ENCODE measurements at regions not wholly inside any gene's neighbourhood (a gene's known extent, or its start where the extent isn't known, plus 50 kb on each side); places are given as distances from the start of the nearest gene placed in this dataset.

DNA sequence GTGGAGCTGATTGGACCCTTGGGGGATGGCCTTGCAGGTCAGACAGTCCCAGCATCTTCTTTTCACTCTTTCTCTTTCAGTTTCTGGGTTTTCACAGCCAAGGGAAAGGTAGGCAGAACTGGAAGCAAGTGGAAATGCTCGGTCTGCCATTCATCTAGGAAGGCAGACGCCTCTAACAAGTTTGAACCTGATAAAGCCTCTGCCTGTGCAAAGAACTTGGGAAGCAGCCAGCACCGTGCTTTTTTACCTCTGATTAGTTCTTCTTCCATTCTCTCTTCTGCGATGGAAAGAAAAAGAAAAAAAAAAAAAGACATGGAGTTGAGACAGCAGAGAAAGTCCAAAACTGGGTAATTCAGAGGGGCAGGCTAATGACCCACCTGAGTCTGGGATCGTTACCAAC lies 997.8 kb upstream of the EEF2KMT start:
- Histone ChIP-seq H3K27ac (no peak overlapping the region), H3K27me3 (no peaks in the 10 kb centered on the region), H3K36me3 (no peaks in the 10 kb centered on the region), H3K4me1 (no peaks in the 10 kb centered on the region), H3K9me3 (peaks cover 0 to 5% of the 10 kb centered on the region in 2 donors), H3K4me3 (no peak overlapping the region)
- DNase-seq: no peak
- intact Hi-C loops (cut with DNase I; ENCODE audit: low total_unique reads): no loop called here
- TF ChIP-seq POLR2A (IDR thresholded peaks at IDR 0.05): no peak
- TF ChIP-seq, protein P1, sequence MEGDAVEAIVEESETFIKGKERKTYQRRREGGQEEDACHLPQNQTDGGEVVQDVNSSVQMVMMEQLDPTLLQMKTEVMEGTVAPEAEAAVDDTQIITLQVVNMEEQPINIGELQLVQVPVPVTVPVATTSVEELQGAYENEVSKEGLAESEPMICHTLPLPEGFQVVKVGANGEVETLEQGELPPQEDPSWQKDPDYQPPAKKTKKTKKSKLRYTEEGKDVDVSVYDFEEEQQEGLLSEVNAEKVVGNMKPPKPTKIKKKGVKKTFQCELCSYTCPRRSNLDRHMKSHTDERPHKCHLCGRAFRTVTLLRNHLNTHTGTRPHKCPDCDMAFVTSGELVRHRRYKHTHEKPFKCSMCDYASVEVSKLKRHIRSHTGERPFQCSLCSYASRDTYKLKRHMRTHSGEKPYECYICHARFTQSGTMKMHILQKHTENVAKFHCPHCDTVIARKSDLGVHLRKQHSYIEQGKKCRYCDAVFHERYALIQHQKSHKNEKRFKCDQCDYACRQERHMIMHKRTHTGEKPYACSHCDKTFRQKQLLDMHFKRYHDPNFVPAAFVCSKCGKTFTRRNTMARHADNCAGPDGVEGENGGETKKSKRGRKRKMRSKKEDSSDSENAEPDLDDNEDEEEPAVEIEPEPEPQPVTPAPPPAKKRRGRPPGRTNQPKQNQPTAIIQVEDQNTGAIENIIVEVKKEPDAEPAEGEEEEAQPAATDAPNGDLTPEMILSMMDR (IDR thresholded peaks at IDR 0.05): no peak

- intact Hi-C loops (cut with DNase I; ENCODE audit: low total_unique reads): no loop called here
- Histone ChIP-seq H3K36me3 (no peaks in the 10 kb centered on the region), H3K9me3 (peaks cover 0 to 5% of the 10 kb centered on the region in 2 donors), H3K27me3 (no peaks in the 10 kb centered on the region), H3K4me3 (no peak overlapping the region), H3K27ac (no peak overlapping the region), H3K4me1 (no peaks in the 10 kb centered on the region)
- TF ChIP-seq, protein P1 (IDR thresholded peaks at IDR 0.05): no peak
- no peak for TF ChIP-seq POLR2A (IDR thresholded peaks at IDR 0.05)
- no peak for DNase-seq
These were observed 993.4 kb upstream of the EEF2KMT start for GRCh38 chr16:6091021-6091420.

DNA sequence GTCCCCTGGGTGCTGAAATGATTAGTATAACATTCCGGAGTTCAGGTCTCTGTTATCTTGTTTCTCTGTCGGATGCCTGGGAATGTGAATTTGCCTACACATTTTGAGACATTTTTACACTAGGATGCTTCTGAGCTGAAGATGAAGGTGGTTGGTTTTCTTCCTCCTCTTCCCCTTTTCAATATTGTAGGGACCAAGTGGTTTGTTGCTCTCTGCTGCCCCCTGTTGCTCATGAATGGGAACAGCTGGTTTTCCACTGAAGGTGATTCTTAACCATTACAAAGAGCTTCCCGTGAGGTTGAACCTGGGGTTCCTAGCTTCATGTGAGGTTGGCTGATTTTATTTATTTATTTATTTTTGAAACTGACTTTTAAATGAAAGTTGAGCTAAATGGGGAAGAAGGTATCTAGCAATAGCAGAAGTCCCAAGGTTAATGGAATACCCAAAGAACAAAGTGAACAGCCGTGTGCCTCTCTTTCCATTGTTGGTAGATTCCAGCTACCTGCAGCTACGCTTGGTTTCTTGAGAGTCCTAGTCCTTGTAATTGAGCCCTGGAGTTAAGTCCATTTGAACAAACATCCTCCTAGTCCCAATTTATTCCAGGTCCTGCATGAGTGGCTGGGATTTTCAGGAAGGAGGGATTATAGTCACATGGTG lies 983.9 kb upstream of the EEF2KMT start:
- intact Hi-C loops (cut with DNase I; ENCODE audit: low total_unique reads): no loop called here
- no peaks in the 10 kb centered on the region for H3K36me3 ChIP-seq
- no peaks in the 10 kb centered on the region for H3K4me1 ChIP-seq
- no peak overlapping the region for H3K27ac ChIP-seq
- no peak for TF ChIP-seq POLR2A (IDR thresholded peaks at IDR 0.05)
- TF ChIP-seq, protein P1 (IDR thresholded peaks at IDR 0.05): no peak
- DNase-seq: no peak
- no peaks in the 10 kb centered on the region for H3K27me3 ChIP-seq
- H3K4me3 ChIP-seq: no peak overlapping the region
- H3K9me3 ChIP-seq: no peaks in the 10 kb centered on the region

DNA sequence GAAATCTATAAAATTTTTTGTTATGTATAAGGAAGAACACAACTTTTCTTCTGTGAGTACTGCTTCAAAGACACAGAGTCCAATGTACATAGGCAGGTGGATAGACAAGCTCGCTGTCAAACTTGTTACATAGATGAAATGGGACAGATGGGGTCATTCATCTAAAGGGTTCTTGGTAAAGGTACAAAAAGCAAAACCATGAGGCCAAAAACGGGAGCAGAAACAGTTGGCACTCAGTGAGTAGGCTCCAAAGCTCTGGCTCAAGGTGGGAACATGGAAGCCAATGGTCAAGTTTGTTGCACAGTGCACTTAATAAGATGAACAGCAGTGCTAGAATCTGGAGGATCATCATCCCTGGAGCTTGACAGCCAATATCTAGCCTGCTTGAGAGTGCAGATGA lies 979.0 kb upstream of the EEF2KMT start:
- no peaks in the 10 kb centered on the region for H3K36me3 ChIP-seq
- H3K9me3 ChIP-seq: no peaks in the 10 kb centered on the region
- DNase-seq: no peak
- intact Hi-C loops (cut with DNase I; ENCODE audit: low total_unique reads): no loop called here
- no peak overlapping the region for H3K27ac ChIP-seq
- no peaks in the 10 kb centered on the region for H3K27me3 ChIP-seq
- H3K4me3 ChIP-seq: no peak overlapping the region
- no peaks in the 10 kb centered on the region for H3K4me1 ChIP-seq
- TF ChIP-seq POLR2A (IDR thresholded peaks at IDR 0.05): no peak
- TF ChIP-seq, protein P1 (IDR thresholded peaks at IDR 0.05): no peak

GRCh38 chr16:6068063-6068462 lies 970.5 kb upstream of the EEF2KMT start:
- intact Hi-C loops (cut with DNase I; ENCODE audit: low total_unique reads): no loop called here
- Histone ChIP-seq H3K27ac (no peak overlapping the region), H3K27me3 (no peaks in the 10 kb centered on the region), H3K4me3 (no peak overlapping the region), H3K9me3 (no peaks in the 10 kb centered on the region), H3K36me3 (no peaks in the 10 kb centered on the region), H3K4me1 (no peaks in the 10 kb centered on the region)
- TF ChIP-seq, protein P1 (IDR thresholded peaks at IDR 0.05): no peak
- TF ChIP-seq POLR2A (IDR thresholded peaks at IDR 0.05): no peak
- no peak for DNase-seq

All from uterus (tissue), 3 donors.